Gastroesophageal sphincter (tissue), 3 donors: ENCODE measurements at regions not wholly inside any gene's neighbourhood (a gene's known extent, or its start where the extent isn't known, plus 50 kb on each side); places are given as distances from the start of the nearest gene placed in this dataset.

ENCODE experiments used
- CTCF ChIP-seq, 4 experiments: fragments of 200-600 bp in 2 of 4; fragments of 450-650 bp in 2 of 4; sonication (generic) in 1 of 4; IDR thresholded peaks; one replicate each; pipeline ENCODE4 v1.5.1; 2017 to 2019; ENCODE audit warnings: antibody characterized with exemption in 4 of 4, mild to moderate bottlenecking in 2 of 4, moderate library complexity in 2 of 4
- EP300 ChIP-seq: sonication (generic); formaldehyde crosslinking; IDR thresholded peaks from one replicate; pipeline ENCODE4 v1.6.1; 2017; ENCODE audit warnings: antibody characterized with exemption, mild to moderate bottlenecking
- POLR2A ChIP-seq, 2 donors: fragments of 450-650 bp; IDR thresholded peaks; one replicate each; pipeline ENCODE4 v1.6.1; 2017; ENCODE audit warnings: antibody characterized with exemption in 2 of 2, mild to moderate bottlenecking in 2 of 2, moderate library complexity in 1 of 2
- POLR2AphosphoS5 ChIP-seq: sonication (generic); formaldehyde crosslinking; IDR thresholded peaks from one replicate; pipeline ENCODE4 v1.6.1; 2017; ENCODE audit warnings: antibody characterized with exemption

- TF ChIP-seq CTCF (IDR thresholded peaks at IDR 0.05), result no peak
- TF ChIP-seq POLR2A (IDR thresholded peaks at IDR 0.05), result no peak
- TF ChIP-seq EP300, result no peak
- no peak for TF ChIP-seq POLR2AphosphoS5
These were observed 249.5 kb downstream of the ADGRG6 start for GRCh38 chr6:142551274-142551811.
